Lung (tissue), 11 donors: ENCODE measurements at regions not wholly inside any gene's neighbourhood (a gene's known extent, or its start where the extent isn't known, plus 50 kb on each side); places are given as distances from the start of the nearest gene placed in this dataset.

Source experiments
- ATAC-seq: fragments of 200-7000 bp; cut with Tn5 transposase; one replicate; pipeline ENCODE4 v1.9.1; 2020; ENCODE audit warnings: moderate number of reproducible peaks; ENCODE audit not compliant: insufficient read depth, low FRiP score
- DNase-seq, 3 donors: peaks; one replicate each; pipeline ENCODE4 v3.0.0-alpha.2; 2013 to 2017
- H3K27ac ChIP-seq, 2 donors: one replicate each; pipeline ENCODE4 v1.5.1; 2013; ENCODE audit warnings: mild to moderate bottlenecking in 2 of 2, moderate library complexity in 2 of 2, control low read depth in 1 of 2, inconsistent platforms in 1 of 2, low read depth in 1 of 2, low read length in 1 of 2
- H3K27me3 ChIP-seq, 3 donors: one replicate each; pipeline ENCODE4 v1.5.1; 2013; ENCODE audit warnings: low read length in 2 of 3; ENCODE audit not compliant: control insufficient read depth in 3 of 3, insufficient read depth in 3 of 3
- H3K36me3 ChIP-seq, 4 donors: one replicate each; pipeline ENCODE4 v1.5.1; 2013; ENCODE audit warnings: low read length in 4 of 4, mild to moderate bottlenecking in 1 of 4, moderate library complexity in 1 of 4; ENCODE audit not compliant: control insufficient read depth in 4 of 4, insufficient read depth in 4 of 4
- H3K4me1 ChIP-seq, 5 donors: one replicate each; pipeline ENCODE4 v1.5.1; 2013; ENCODE audit warnings: low read length in 5 of 5, mild to moderate bottlenecking in 2 of 5, moderate library complexity in 1 of 5; ENCODE audit not compliant: control insufficient read depth in 5 of 5, insufficient read depth in 5 of 5
- H3K4me3 ChIP-seq: one replicate; pipeline ENCODE4 v1.5.1; 2013; ENCODE audit warnings: mild to moderate bottlenecking, control low read depth, moderate library complexity
- H3K9ac ChIP-seq, 2 donors: one replicate each; pipeline ENCODE4 v1.5.1; 2013; ENCODE audit warnings: low read length in 2 of 2, control low read depth in 1 of 2; ENCODE audit not compliant: insufficient read depth in 1 of 2
- H3K9me3 ChIP-seq, 4 donors: one replicate each; pipeline ENCODE4 v1.5.1; 2013; ENCODE audit warnings: low read length in 3 of 4, mild to moderate bottlenecking in 1 of 4, moderate library complexity in 1 of 4; ENCODE audit not compliant: control insufficient read depth in 4 of 4, insufficient read depth in 3 of 4
- CTCF ChIP-seq: IDR thresholded peaks from 2 replicates; pipeline ENCODE4 v1.5.1; 2012; ENCODE audit warnings: mild to moderate bottlenecking; ENCODE audit errors: control extremely low read depth, extremely low read depth
- WGBS, 2 donors: extraction: QIAGEN DNeasy Blood & Tissue Kit; methylation state at CpG; one replicate each; pipeline ENCODE4 v1.1.7; 2013; 5-methylcytosine and 5-hydroxymethylcytosine counted together
- donor health status: control.
- donor health status: control.
- donor health status: Bipolar disorder and iron deficiency.
- donor health status: healthy.
- donor health status: DM: yes; HTN: yes; CAD: no.

GRCh38 chr9:135302329-135303279, 177.0 kb upstream of the PPP1R26 start:
- H3K4me3 ChIP-seq, result no peak overlapping the region
- H3K4me1 ChIP-seq, result peaks cover 0 to 2% (median 0%) of the 10 kb centered on the region in 5 donors
- peaks cover 0 to 9% (median 4%) of the 10 kb centered on the region in 3 donors for H3K27me3 ChIP-seq
- ATAC-seq (no peak), DNase-seq (no peak)
- no peak for TF ChIP-seq CTCF
- H3K9me3 ChIP-seq, result no peaks in the 10 kb centered on the region
- no peaks in the 10 kb centered on the region for H3K36me3 ChIP-seq
- H3K27ac ChIP-seq, result no peak overlapping the region
- no peak overlapping the region for H3K9ac ChIP-seq
- WGBS, 2 donors, result 82 to 89% methylated on average over 28 of the region's 28 CpGs

GRCh38 chr9:135303280-135303647, 176.3 kb upstream of the PPP1R26 start:
- Histone ChIP-seq H3K9ac (no peak overlapping the region), H3K36me3 (no peaks in the 10 kb centered on the region), H3K4me3 (no peak overlapping the region), H3K27me3 (peaks cover 0 to 12% (median 4%) of the 10 kb centered on the region in 3 donors), H3K27ac (no peak overlapping the region), H3K4me1 (no peaks in the 10 kb centered on the region), H3K9me3 (no peaks in the 10 kb centered on the region)
- DNase-seq (no peak), ATAC-seq (no peak)
- no peak for TF ChIP-seq CTCF
- 50 to 52% methylated on average over 3 of the region's 3 CpGs for WGBS, 2 donors

- Histone ChIP-seq H3K36me3 (no peaks in the 10 kb centered on the region), H3K4me3 (no peak overlapping the region), H3K4me1 (no peaks in the 10 kb centered on the region), H3K27ac (no peak overlapping the region), H3K9me3 (no peaks in the 10 kb centered on the region), H3K9ac (no peak overlapping the region), H3K27me3 (peaks cover 0 to 14% (median 4%) of the 10 kb centered on the region in 3 donors)
- no peak for DNase-seq
- TF ChIP-seq CTCF, result no peak
- no peak for ATAC-seq
These were observed 175.6 kb upstream of the PPP1R26 start for GRCh38 chr9:135303865-135304499.
